B cell (primary cell): ENCODE measurements at regions not wholly inside any gene's neighbourhood (a gene's known extent, or its start where the extent isn't known, plus 50 kb on each side); places are given as distances from the start of the nearest gene placed in this dataset.

ENCODE experiments used
- ATAC-seq: fragments of 200-7000 bp; cut with Tn5 transposase; one replicate; pipeline ENCODE4 v1.10.0; 2021; ENCODE audit warnings: low read depth, mild to moderate bottlenecking, moderate number of reproducible peaks, moderate library complexity
- CTCF ChIA-PET: fragments of 350-600 bp; sonication (Branson Sonifier 250); formaldehyde crosslinking; loops from one replicate; lab custom pipeline; 2021; ENCODE audit warnings: antibody characterized with exemption, inconsistent platforms; lab: Charles Lee
- POLR2A ChIA-PET: fragments of 350-600 bp; sonication (Branson Sonifier 250); formaldehyde crosslinking; loops from one replicate; lab custom pipeline; 2021; ENCODE audit warnings: antibody characterized with exemption; lab: Charles Lee
- DNase-seq: peaks from one replicate; pipeline ENCODE4 v3.0.0; 2013
- H2AFZ ChIP-seq: 2 replicates; pipeline ENCODE4 v1.6.1; 2012; ENCODE audit warnings: mild to moderate bottlenecking, low read depth, low read length; ENCODE audit not compliant: insufficient read depth, poor library complexity, severe bottlenecking
- H3K27ac ChIP-seq, 2 donors: 1 replicate in 1 of 2; 2 replicates in 1 of 2; pipeline ENCODE4 v1.5.1; 2012 to 2013; ENCODE audit warnings: low read length in 2 of 2, mild to moderate bottlenecking in 2 of 2, moderate library complexity in 1 of 2
- H3K27me3 ChIP-seq, 4 experiments: fragments of 200-600 bp in 1 of 4; sonication (generic) in 1 of 4; replicated peaks in 1 of 4; 1 replicate in 2 of 4; 2 replicates in 2 of 4; pipeline versions ENCODE4 v1.6.1 to v1.7.0; 2013 to 2016; ENCODE audit warnings: low read length in 3 of 4, mild to moderate bottlenecking in 2 of 4, mixed read lengths in 1 of 4, moderate library complexity in 1 of 4; ENCODE audit not compliant: insufficient read depth in 4 of 4, control insufficient read depth in 3 of 4; ENCODE audit errors: control extremely low read depth in 1 of 4
- H3K36me3 ChIP-seq, 2 experiments: replicated peaks in 1 of 2; 1 replicate in 1 of 2; 2 replicates in 1 of 2; pipeline versions ENCODE4 v1.6.1 to v1.7.1; 2013; ENCODE audit warnings: low read length in 1 of 2; ENCODE audit not compliant: insufficient read depth in 2 of 2, control insufficient read depth in 1 of 2; ENCODE audit errors: control extremely low read depth in 1 of 2, extremely low read depth in 1 of 2
- H3K4me1 ChIP-seq, 2 donors: fragments of 200-600 bp in 1 of 2; sonication (generic) in 1 of 2; 1 replicate in 1 of 2; 2 replicates in 1 of 2; pipeline versions ENCODE4 v1.5.1 to v1.6.1; 2013 to 2017; ENCODE audit warnings: low read length in 2 of 2; ENCODE audit not compliant: control insufficient read depth in 2 of 2, insufficient read depth in 2 of 2
- H3K4me2 ChIP-seq: replicated peaks from 2 replicates; pipeline ENCODE3; 2012; ENCODE audit warnings: mild to moderate bottlenecking, low read depth, low read length; ENCODE audit not compliant: poor library complexity, severe bottlenecking
- H3K4me3 ChIP-seq, 5 experiments: fragments of 200-600 bp in 1 of 5; sonication (generic) in 1 of 5; 1 replicate in 3 of 5; 2 replicates in 2 of 5; pipeline versions ENCODE4 v1.5.1 to v1.7.0; 2011 to 2016; ENCODE audit warnings: low read length in 4 of 5, mild to moderate bottlenecking in 4 of 5, low read depth in 2 of 5, control low read depth in 1 of 5, moderate library complexity in 1 of 5; ENCODE audit not compliant: insufficient read depth in 1 of 5; ENCODE audit errors: control extremely low read depth in 1 of 5, extremely low read depth in 1 of 5
- H3K79me2 ChIP-seq: fragments of 200-600 bp; sonication (generic); one replicate; pipeline ENCODE4 v1.6.0; 2016; ENCODE audit warnings: low read length; ENCODE audit not compliant: control insufficient read depth, insufficient read depth
- H3K9ac ChIP-seq: fragments of 200-600 bp; sonication (generic); 2 replicates; pipeline ENCODE4 v1.6.1; 2017; ENCODE audit warnings: mild to moderate bottlenecking, low read length, moderate library complexity
- H3K9me3 ChIP-seq, 3 donors: one replicate each; pipeline versions ENCODE4 v1.6.1 to v1.7.1; 2013; ENCODE audit warnings: low read length in 2 of 3; ENCODE audit not compliant: control insufficient read depth in 2 of 3, insufficient read depth in 1 of 3; ENCODE audit errors: control extremely low read depth in 1 of 3
- H4K20me1 ChIP-seq: 2 replicates; pipeline ENCODE4 v1.6.0; 2012; ENCODE audit warnings: mild to moderate bottlenecking, low read length; ENCODE audit not compliant: insufficient read depth, control insufficient read depth, poor library complexity, severe bottlenecking
- H3K27ac Mint-ChIP-seq: one replicate; pipeline ENCODE4 v1.8.0; 2021; ENCODE audit warnings: mixed read lengths
- H3K27me3 Mint-ChIP-seq: one replicate; pipeline ENCODE4 v1.8.0; 2021; ENCODE audit warnings: mixed read lengths
- H3K4me1 Mint-ChIP-seq: one replicate; pipeline ENCODE4 v1.8.0; 2021; ENCODE audit warnings: mixed read lengths
- H3K4me3 Mint-ChIP-seq: one replicate; pipeline ENCODE4 v1.8.0; 2021; ENCODE audit warnings: mixed read lengths
- H3K9me3 Mint-ChIP-seq: one replicate; pipeline ENCODE4 v1.8.0; 2022; ENCODE audit warnings: mixed read lengths; ENCODE audit not compliant: insufficient read depth
- CTCF ChIP-seq: fragments of 200-600 bp; IDR thresholded peaks from one replicate; pipeline ENCODE4 v1.8.0; 2022; ENCODE audit warnings: antibody characterized with exemption, mild to moderate bottlenecking
- EZH2 ChIP-seq: IDR thresholded peaks from 2 replicates; pipeline ENCODE4 v1.6.1; 2012; ENCODE audit warnings: borderline replicate concordance, low read depth, mild to moderate bottlenecking, moderate library complexity, low read length; ENCODE audit not compliant: insufficient read depth, poor library complexity, severe bottlenecking
- WGBS: methylation state at CpG from one replicate; pipeline ENCODE4 v1.1.5; 2013; ENCODE audit warnings: missing lambda C conversion rate; ENCODE audit not compliant: insufficient coverage; 5-methylcytosine and 5-hydroxymethylcytosine counted together
- intact Hi-C: fragments of 100-400 bp; cut with micrococcal nuclease; formaldehyde crosslinking; loops from one replicate; pipeline ENCODE4 v1.10.0; 2022

- TF ChIP-seq EZH2 (no peak), CTCF (no peak)
- Mint-ChIP-seq H3K27ac (no peak overlapping the region), H3K27me3 (peaks cover 17% of the 10 kb centered on the region), H3K9me3 (no peaks in the 10 kb centered on the region), H3K4me3 (no peak overlapping the region), H3K4me1 (no peaks in the 10 kb centered on the region)
- Histone ChIP-seq H3K27me3 (peaks cover 0 to 2% (median 0%) of the 10 kb centered on the region in 4 experiments), H2AFZ (no peak overlapping the region), H3K9me3 (no peaks in the 10 kb centered on the region), H4K20me1 (no peaks in the 10 kb centered on the region), H3K79me2 (no peaks in the 10 kb centered on the region), H3K4me3 (no peak overlapping the region), H3K9ac (no peak overlapping the region), H3K4me1 (no peaks in the 10 kb centered on the region), H3K36me3 (no peaks in the 10 kb centered on the region), H3K27ac (no peak overlapping the region), H3K4me2 (no peak overlapping the region)
- POLR2A ChIA-PET = no interaction called here
- WGBS = 93% methylated on average over 1 of the region's 1 CpG
- DNase-seq (no peak), ATAC-seq (no peak)
- intact Hi-C loops = no loop called here
- CTCF ChIA-PET = no interaction called here
These were observed 85.4 kb upstream of the TBCA start for GRCh38 chr5:77861576-77861975.

GRCh38 chr5:77859306-77859705 lies 83.2 kb upstream of the TBCA start:
- no CpG with 5 or more reads among the region's 1 CpG for WGBS
- CTCF ChIA-PET = no interaction called here

More at GRCh38 chr5:77859306-77859705, 83.2 kb upstream of the TBCA start:
- Histone ChIP-seq H3K27me3 (peaks cover 0 to 3% (median 0%) of the 10 kb centered on the region in 4 experiments), H3K27ac (no peak overlapping the region), H3K4me1 (no peaks in the 10 kb centered on the region), H3K9me3 (no peaks in the 10 kb centered on the region), H3K79me2 (no peaks in the 10 kb centered on the region), H3K9ac (no peak overlapping the region), H3K36me3 (no peaks in the 10 kb centered on the region), H3K4me3 (no peak overlapping the region), H4K20me1 (no peaks in the 10 kb centered on the region), H3K4me2 (no peak overlapping the region), H2AFZ (no peak overlapping the region)
- Mint-ChIP-seq H3K27me3 (peaks cover 18% of the 10 kb centered on the region), H3K4me3 (no peak overlapping the region), H3K27ac (no peak overlapping the region), H3K9me3 (no peaks in the 10 kb centered on the region), H3K4me1 (no peaks in the 10 kb centered on the region)
- POLR2A ChIA-PET = no interaction called here
- ATAC-seq (no peak), DNase-seq (no peak)
- no peak for TF ChIP-seq CTCF
- TF ChIP-seq EZH2 = no peak
- intact Hi-C loops = loop anchor here (10.0 kb wide), 1 partner anchor 75 kb away; no protein-coding TSS in a partner anchor
